HG03175 (cell line): ENCODE measurements at regions not wholly inside any gene's neighbourhood (a gene's known extent, or its start where the extent isn't known, plus 50 kb on each side); places are given as distances from the start of the nearest gene placed in this dataset.
"Not testable (repeated sequence)": the region's sequence is repeated elsewhere in the genome, so short reads cannot be mapped to it uniquely, and the experiment has no call there.

Experiments
- ATAC-seq: cut with Tn5 transposase; IDR thresholded peaks from one replicate; pipeline ENCODE4 v1.9.1; 2021; ENCODE audit warnings: mild to moderate bottlenecking, moderate library complexity; ENCODE audit not compliant: unreplicated experiment

GRCh38 chr7:140283472-140283871 is 106.7 kb upstream of the KDM7A start:
- no peak for ATAC-seq

GRCh38 chr7:140281960-140282359 is 105.2 kb upstream of the KDM7A start:
- ATAC-seq = no peak

GRCh38 chr7:140281255-140281654 is 104.5 kb upstream of the KDM7A start:
- ATAC-seq = no peak

- ATAC-seq = no peak
Observed at GRCh38 chr7:140276001-140276400, 99.2 kb upstream of the KDM7A start.

- no peak for ATAC-seq
Observed at GRCh38 chr7:140275069-140275965, 98.5 kb upstream of the KDM7A start.

- ATAC-seq = no peak
Observed at GRCh38 chr7:140273417-140273816, 96.6 kb upstream of the KDM7A start.

GRCh38 chr7:140271643-140271968 is 94.8 kb upstream of the KDM7A start:
- ATAC-seq = not testable (repeated sequence)

GRCh38 chr7:140269004-140269638 is 92.3 kb upstream of the KDM7A start:
- ATAC-seq = no peak

- no peak for ATAC-seq
Observed at GRCh38 chr7:140267381-140268226, 90.8 kb upstream of the KDM7A start.

GRCh38 chr7:140263277-140263676 is 86.5 kb upstream of the KDM7A start:
- ATAC-seq = no peak

GRCh38 chr7:140262242-140262903 is 85.6 kb upstream of the KDM7A start:
- ATAC-seq = no peak

GRCh38 chr7:140261522-140261921 is 84.7 kb upstream of the KDM7A start:
- no peak for ATAC-seq

- ATAC-seq = no peak
Observed at GRCh38 chr7:140261105-140261486, 84.3 kb upstream of the KDM7A start.

GRCh38 chr7:140260352-140261104 is 83.7 kb upstream of the KDM7A start:
- no peak for ATAC-seq

- ATAC-seq = not testable (repeated sequence)
Observed at GRCh38 chr7:140257278-140257677, 80.5 kb upstream of the KDM7A start.

GRCh38 chr7:140254976-140255375 is 78.2 kb upstream of the KDM7A start:
- ATAC-seq = not testable (repeated sequence)

GRCh38 chr7:140249036-140249806 is 72.4 kb upstream of the KDM7A start:
- ATAC-seq = no peak

- ATAC-seq = no peak
Observed at GRCh38 chr7:140247559-140247958, 70.8 kb upstream of the KDM7A start.

GRCh38 chr7:140245611-140246105 is 68.9 kb upstream of the KDM7A start:
- ATAC-seq = no peak
